GM23338 (cell line): ENCODE measurements at regions not wholly inside any gene's neighbourhood (a gene's known extent, or its start where the extent isn't known, plus 50 kb on each side); places are given as distances from the start of the nearest gene placed in this dataset.

Experiments
- CTCF ChIP-seq, 2 experiments: fragments of 200-600 bp in 1 of 2; sonication (generic) in 1 of 2; conservative IDR thresholded peaks; 2 replicates each; pipeline versions ENCODE4 v1.5.1 to v1.6.1; 2016 to 2017; ENCODE audit warnings: antibody characterized with exemption in 2 of 2, low read depth in 2 of 2, mild to moderate bottlenecking in 2 of 2, moderate library complexity in 1 of 2
- ETS1 ChIP-seq: IDR thresholded peaks from 2 replicates; pipeline ENCODE4 v1.6.1; 2016; ENCODE audit warnings: antibody characterized with exemption
- EZH2 ChIP-seq: fragments of 200-600 bp; sonication (generic); IDR thresholded peaks from one replicate; pipeline ENCODE4 v1.8.0; 2017; ENCODE audit warnings: antibody characterized with exemption, mild to moderate bottlenecking, low read depth; ENCODE audit not compliant: unreplicated experiment
- EZH2phosphoT487 ChIP-seq: fragments of 200-600 bp; sonication (generic); IDR thresholded peaks from one replicate; pipeline ENCODE4 v1.8.1; 2018; ENCODE audit warnings: antibody characterized with exemption; ENCODE audit not compliant: unreplicated experiment
- REST ChIP-seq: IDR thresholded peaks from one replicate; pipeline ENCODE4 v1.6.1; 2018; ENCODE audit warnings: antibody characterized with exemption; ENCODE audit not compliant: unreplicated experiment

- TF ChIP-seq CTCF (conservative IDR thresholded peaks at IDR 0.05; ENCODE audit: low read depth in 2 of 2) = no peak
- TF ChIP-seq ETS1 = no peak
- no peak for TF ChIP-seq REST
- no peak for TF ChIP-seq EZH2
- no peak for TF ChIP-seq EZH2phosphoT487
Measured at GRCh38 chr2:193348055-193348454, 1153.3 kb upstream of the TMEFF2 start.
